ENCODE measurements at regions not wholly inside any gene's neighbourhood (a gene's known extent, or its start where the extent isn't known, plus 50 kb on each side); places are given as distances from the start of the nearest gene placed in this dataset.

GRCh38 chr7:45358287-45358686, 200.7 kb downstream of the RAMP3 start:
- H3K4me1 ChIP-seq (ENCODE audit: insufficient read depth, poor library complexity, severe bottlenecking) = no peaks in the 10 kb centered on the region
- no peaks in the 10 kb centered on the region for H3K36me3 ChIP-seq (ENCODE audit: low read depth)
- DNase-seq (ENCODE audit: low spot score) (no peak), ATAC-seq (ENCODE audit: low read depth) (no peak)
- H3K27me3 ChIP-seq (ENCODE audit: insufficient read depth, poor library complexity, severe bottlenecking) = peaks cover 36% of the 10 kb centered on the region
- H3K4me3 ChIP-seq (ENCODE audit: severe bottlenecking) = no peak overlapping the region
- no peaks in the 10 kb centered on the region for H3K9me3 ChIP-seq (ENCODE audit: severe bottlenecking)
- TF ChIP-seq CTCF (IDR thresholded peaks at IDR 0.05; ENCODE audit: poor library complexity, severe bottlenecking) = no peak
- no peak overlapping the region for H3K27ac ChIP-seq (ENCODE audit: poor library complexity, severe bottlenecking)

- peaks cover 40% of the 10 kb centered on the region for H3K27me3 ChIP-seq (ENCODE audit: insufficient read depth, poor library complexity, severe bottlenecking)
- no peak overlapping the region for H3K27ac ChIP-seq (ENCODE audit: poor library complexity, severe bottlenecking)
- TF ChIP-seq CTCF (IDR thresholded peaks at IDR 0.05; ENCODE audit: poor library complexity, severe bottlenecking) = no peak
- no peak for DNase-seq (ENCODE audit: low spot score)
- H3K4me1 ChIP-seq (ENCODE audit: insufficient read depth, poor library complexity, severe bottlenecking) = no peaks in the 10 kb centered on the region
- ATAC-seq (ENCODE audit: low read depth) = no peak
- no peaks in the 10 kb centered on the region for H3K36me3 ChIP-seq (ENCODE audit: low read depth)
- H3K9me3 ChIP-seq (ENCODE audit: severe bottlenecking) = no peaks in the 10 kb centered on the region
- no peak overlapping the region for H3K4me3 ChIP-seq (ENCODE audit: severe bottlenecking)
Measured at GRCh38 chr7:45359250-45359649, 201.7 kb downstream of the RAMP3 start.

- H3K36me3 ChIP-seq (ENCODE audit: low read depth) = no peaks in the 10 kb centered on the region
- no peak overlapping the region for H3K4me3 ChIP-seq (ENCODE audit: severe bottlenecking)
- ATAC-seq (ENCODE audit: low read depth) (no peak), DNase-seq (ENCODE audit: low spot score) (no peak)
- no peak for TF ChIP-seq CTCF (IDR thresholded peaks at IDR 0.05; ENCODE audit: poor library complexity, severe bottlenecking)
- H3K4me1 ChIP-seq (ENCODE audit: insufficient read depth, poor library complexity, severe bottlenecking) = no peaks in the 10 kb centered on the region
- no peaks in the 10 kb centered on the region for H3K9me3 ChIP-seq (ENCODE audit: severe bottlenecking)
- peaks cover 43% of the 10 kb centered on the region for H3K27me3 ChIP-seq (ENCODE audit: insufficient read depth, poor library complexity, severe bottlenecking)
- no peak overlapping the region for H3K27ac ChIP-seq (ENCODE audit: poor library complexity, severe bottlenecking)
Measured at GRCh38 chr7:45359776-45360175, 202.2 kb downstream of the RAMP3 start.

GRCh38 chr7:45363669-45364068, 206.1 kb downstream of the RAMP3 start:
- Histone ChIP-seq H3K9me3 (ENCODE audit: severe bottlenecking) (no peaks in the 10 kb centered on the region), H3K4me1 (ENCODE audit: insufficient read depth, poor library complexity, severe bottlenecking) (no peaks in the 10 kb centered on the region), H3K4me3 (ENCODE audit: severe bottlenecking) (no peak overlapping the region), H3K27ac (ENCODE audit: poor library complexity, severe bottlenecking) (no peak overlapping the region), H3K27me3 (ENCODE audit: insufficient read depth, poor library complexity, severe bottlenecking) (peaks cover 22% of the 10 kb centered on the region), H3K36me3 (ENCODE audit: low read depth) (no peaks in the 10 kb centered on the region)
- DNase-seq (ENCODE audit: low spot score) = no peak
- TF ChIP-seq CTCF (IDR thresholded peaks at IDR 0.05; ENCODE audit: poor library complexity, severe bottlenecking) = no peak
- no peak for ATAC-seq (ENCODE audit: low read depth)

GRCh38 chr7:45365341-45365740, 207.8 kb downstream of the RAMP3 start:
- H3K36me3 ChIP-seq (ENCODE audit: low read depth) = no peaks in the 10 kb centered on the region
- no peak overlapping the region for H3K4me3 ChIP-seq (ENCODE audit: severe bottlenecking)
- no peaks in the 10 kb centered on the region for H3K4me1 ChIP-seq (ENCODE audit: insufficient read depth, poor library complexity, severe bottlenecking)
- no peak for TF ChIP-seq CTCF (IDR thresholded peaks at IDR 0.05; ENCODE audit: poor library complexity, severe bottlenecking)
- DNase-seq (ENCODE audit: low spot score) = no peak
- peaks cover 22% of the 10 kb centered on the region for H3K27me3 ChIP-seq (ENCODE audit: insufficient read depth, poor library complexity, severe bottlenecking)
- no peak for ATAC-seq (ENCODE audit: low read depth)
- no peak overlapping the region for H3K27ac ChIP-seq (ENCODE audit: poor library complexity, severe bottlenecking)
- no peaks in the 10 kb centered on the region for H3K9me3 ChIP-seq (ENCODE audit: severe bottlenecking)

Data from RWPE2 (cell line).